PC-9 (cell line): ENCODE measurements at regions not wholly inside any gene's neighbourhood (a gene's known extent, or its start where the extent isn't known, plus 50 kb on each side); places are given as distances from the start of the nearest gene placed in this dataset.

Experiments used
- BruUV-seq: library from RNA; stranded (reverse); fragments of 400-500 nt; replicated peaks from 2 replicates; lab custom pipeline; 2021; lab: Mats Ljungman, UMichigan
- CTCF ChIA-PET: fragments of 300-600 bp; sonication (Branson Sonifier 250); formaldehyde crosslinking; loops from one replicate; lab custom pipeline; 2022; ENCODE audit warnings: antibody characterized with exemption; lab: Charles Lee
- POLR2A ChIA-PET: fragments of 300-600 bp; sonication (Branson Sonifier 250); formaldehyde crosslinking; loops from one replicate; lab custom pipeline; 2022; ENCODE audit warnings: antibody characterized with exemption; ENCODE audit not compliant: unreplicated experiment; lab: Charles Lee
- DNase-seq, 2 experiments: peaks; one replicate each; pipeline versions ENCODE4 v3.0.0 to v3.0.0-alpha.2; 2015 to 2022; ENCODE audit warnings: mixed read lengths in 1 of 2
- H2AFZ ChIP-seq: fragments of 200-600 bp; sonication (generic); 2 replicates; pipeline ENCODE4 v1.8.1; 2017; ENCODE audit warnings: antibody characterized with exemption
- H3F3A ChIP-seq: fragments of 200-600 bp; sonication (generic); 2 replicates; pipeline ENCODE4 v1.8.1; 2017; ENCODE audit warnings: antibody characterized with exemption, mild to moderate bottlenecking, low read depth; ENCODE audit not compliant: insufficient read depth
- H3K27ac ChIP-seq: fragments of 200-600 bp; sonication (generic); 2 replicates; pipeline ENCODE4 v1.6.1; 2016; ENCODE audit warnings: mixed run types
- H3K27me3 ChIP-seq: fragments of 200-600 bp; sonication (generic); 2 replicates; pipeline ENCODE4 v1.6.1; 2016; ENCODE audit warnings: low read depth, mixed run types; ENCODE audit not compliant: insufficient read depth
- H3K36me3 ChIP-seq: fragments of 200-600 bp; sonication (generic); 2 replicates; pipeline ENCODE4 v1.6.1; 2016; ENCODE audit warnings: low read depth, mixed run types
- H3K4me1 ChIP-seq: fragments of 200-600 bp; sonication (generic); replicated peaks from 2 replicates; pipeline ENCODE4 v1.6.1; 2016; ENCODE audit warnings: mixed run types; ENCODE audit not compliant: insufficient read depth
- H3K4me2 ChIP-seq: fragments of 200-600 bp; sonication (generic); 2 replicates; pipeline ENCODE4 v1.6.1; 2017; ENCODE audit warnings: mixed run types
- H3K4me3 ChIP-seq: fragments of 200-600 bp; sonication (generic); 2 replicates; pipeline ENCODE4 v1.6.1; 2016; ENCODE audit warnings: mixed run types
- H3K79me2 ChIP-seq: fragments of 200-600 bp; sonication (generic); 2 replicates; pipeline ENCODE4 v1.6.1; 2017; ENCODE audit warnings: low read depth, mixed run types
- H3K9me2 ChIP-seq: fragments of 200-600 bp; sonication (generic); 2 replicates; pipeline ENCODE4 v1.8.1; 2017; ENCODE audit warnings: mild to moderate bottlenecking; ENCODE audit not compliant: insufficient read depth
- H3K9me3 ChIP-seq: fragments of 200-600 bp; sonication (generic); 2 replicates; pipeline ENCODE4 v1.8.1; 2016; ENCODE audit warnings: low read depth; ENCODE audit not compliant: insufficient read depth
- H4K20me1 ChIP-seq: fragments of 200-600 bp; sonication (generic); 2 replicates; pipeline ENCODE4 v1.8.1; 2017; ENCODE audit not compliant: insufficient read depth
- CTCF ChIP-seq: fragments of 200-600 bp; sonication (generic); conservative IDR thresholded peaks from 2 replicates; pipeline ENCODE4 v1.6.1; 2017; ENCODE audit warnings: mixed run types, antibody characterized with exemption, mild to moderate bottlenecking, moderate library complexity
- EZH2 ChIP-seq: fragments of 200-600 bp; sonication (generic); IDR thresholded peaks from 2 replicates; pipeline ENCODE4 v1.8.0; 2017; ENCODE audit warnings: antibody characterized with exemption, low read depth
- intact Hi-C: fragments of 100-400 bp; cut with micrococcal nuclease; formaldehyde crosslinking; loops from one replicate; pipeline ENCODE4 v1.10.0; 2022; ENCODE audit not compliant: unreplicated experiment

DNA sequence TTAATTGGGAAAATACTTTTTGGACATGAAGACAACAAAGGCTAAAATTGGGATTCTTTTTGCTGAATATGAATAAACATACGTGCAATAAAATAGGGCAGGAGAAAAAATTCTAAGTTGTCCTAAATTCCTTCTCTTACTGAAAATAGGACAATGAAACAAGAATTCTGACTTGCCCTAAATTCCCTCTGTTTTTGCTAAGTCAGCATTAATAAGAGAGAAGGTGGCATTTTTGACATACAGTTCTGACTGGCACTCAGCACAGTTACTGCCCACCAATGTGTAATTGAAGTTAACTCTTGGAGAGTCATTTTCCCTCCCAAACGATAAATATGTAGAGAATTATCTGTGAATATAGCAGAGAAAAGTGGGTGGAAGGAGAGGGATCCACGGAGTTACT, 1021.1 kb upstream of the CDH8 start:
- Histone ChIP-seq H3K4me1 (no peaks in the 10 kb centered on the region), H3F3A (no peaks in the 10 kb centered on the region), H3K4me2 (no peak overlapping the region), H3K36me3 (no peaks in the 10 kb centered on the region), H2AFZ (no peak overlapping the region), H3K4me3 (no peak overlapping the region), H4K20me1 (no peaks in the 10 kb centered on the region), H3K9me2 (no peaks in the 10 kb centered on the region), H3K9me3 (no peaks in the 10 kb centered on the region), H3K79me2 (no peaks in the 10 kb centered on the region), H3K27me3 (no peaks in the 10 kb centered on the region), H3K27ac (no peak overlapping the region)
- intact Hi-C loops = no loop called here
- ChIA-PET CTCF (no interaction called here), POLR2A (no interaction called here)
- TF ChIP-seq EZH2 = no peak
- no peak for TF ChIP-seq CTCF
- BruUV-seq = no TSS peak
- no peak for DNase-seq

- H3K27ac ChIP-seq = no peak overlapping the region
- intact Hi-C loops = no loop called here
- H3K9me3 ChIP-seq = no peaks in the 10 kb centered on the region
- H2AFZ ChIP-seq = no peak overlapping the region
- H3K4me3 ChIP-seq = no peak overlapping the region
- no peak for TF ChIP-seq CTCF
- no peak for TF ChIP-seq EZH2
- no peaks in the 10 kb centered on the region for H4K20me1 ChIP-seq
- DNase-seq = no peak
- ChIA-PET CTCF (no interaction called here), POLR2A (interaction anchor here (0.6 kb wide), 1 partner anchor 30 kb away, joined by 3 read pairs; no protein-coding TSS in a partner anchor)
- H3F3A ChIP-seq = no peaks in the 10 kb centered on the region
- no peaks in the 10 kb centered on the region for H3K27me3 ChIP-seq
- H3K79me2 ChIP-seq = no peaks in the 10 kb centered on the region
- no peaks in the 10 kb centered on the region for H3K9me2 ChIP-seq
- no peak overlapping the region for H3K4me2 ChIP-seq
- no peaks in the 10 kb centered on the region for H3K36me3 ChIP-seq
- no TSS peak for BruUV-seq
- no peaks in the 10 kb centered on the region for H3K4me1 ChIP-seq
Observed at GRCh38 chr16:63050391-63050790, 1014.2 kb upstream of the CDH8 start.

DNA sequence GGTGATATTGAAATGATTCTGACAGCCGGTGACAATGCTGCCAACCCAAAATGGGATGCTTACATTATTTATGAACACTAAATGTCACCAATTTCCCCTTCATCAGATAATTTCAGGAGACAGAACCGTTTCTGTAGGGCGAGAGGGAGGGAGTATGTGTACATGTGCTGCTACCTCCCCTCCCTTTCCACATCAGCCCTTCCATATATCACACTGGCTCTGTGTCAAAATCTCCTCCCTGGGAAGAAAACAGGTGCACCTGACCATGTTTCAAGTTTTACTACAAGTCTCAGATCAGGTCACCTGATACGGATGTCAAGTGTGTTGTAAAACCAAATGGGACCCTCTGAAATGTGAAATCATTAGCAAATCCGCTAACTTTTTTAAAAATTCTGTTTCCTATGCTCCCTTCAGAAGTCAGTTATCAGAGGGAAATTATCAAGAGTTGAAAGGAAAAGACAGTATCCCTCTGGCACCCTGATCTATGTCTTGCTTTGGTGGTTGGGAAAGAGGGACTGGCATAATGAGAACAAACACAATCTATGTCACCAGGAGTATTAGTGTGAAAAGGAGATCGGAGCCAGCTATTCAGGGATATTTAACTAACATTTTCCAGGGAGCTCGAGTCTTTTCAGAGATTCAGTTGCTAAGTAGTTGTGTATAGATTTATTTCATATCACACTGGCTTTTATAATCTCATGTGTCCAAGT, 1002.3 kb upstream of the CDH8 start:
- Histone ChIP-seq H3K36me3 (no peaks in the 10 kb centered on the region), H3K4me2 (no peak overlapping the region), H2AFZ (no peak overlapping the region), H3K79me2 (no peaks in the 10 kb centered on the region), H3K4me3 (no peak overlapping the region), H3F3A (no peaks in the 10 kb centered on the region), H3K27me3 (no peaks in the 10 kb centered on the region), H3K27ac (no peak overlapping the region), H3K9me3 (no peaks in the 10 kb centered on the region), H4K20me1 (no peaks in the 10 kb centered on the region), H3K4me1 (no peaks in the 10 kb centered on the region), H3K9me2 (no peaks in the 10 kb centered on the region)
- ChIA-PET CTCF (no interaction called here), POLR2A (no interaction called here)
- no peak for DNase-seq
- TF ChIP-seq CTCF (no peak), EZH2 (no peak)
- no TSS peak for BruUV-seq
- intact Hi-C loops = no loop called here
